ENCODE measurements at regions not wholly inside any gene's neighbourhood (a gene's known extent, or its start where the extent isn't known, plus 50 kb on each side); places are given as distances from the start of the nearest gene placed in this dataset.

DNA sequence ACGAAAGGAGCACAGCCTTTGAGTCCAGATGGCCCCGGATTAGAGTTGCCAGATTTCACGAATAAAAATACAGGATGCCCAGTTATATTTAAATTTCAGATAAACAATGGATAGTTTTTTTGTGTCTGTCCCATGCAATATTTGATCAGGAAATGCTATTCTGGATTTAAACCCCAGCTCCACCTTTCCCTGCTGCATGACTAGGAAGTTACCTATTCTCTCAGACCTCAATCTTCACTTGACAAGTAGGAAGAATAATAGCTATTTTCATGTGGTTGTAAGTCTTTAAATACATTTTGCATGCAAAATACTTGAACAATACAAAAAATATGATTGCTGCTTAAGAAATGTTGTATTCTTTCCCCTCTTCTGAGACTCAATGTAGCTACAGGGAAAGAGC is 125.3 kb upstream of the P2RY1 start:
- TF ChIP-seq, protein P1, sequence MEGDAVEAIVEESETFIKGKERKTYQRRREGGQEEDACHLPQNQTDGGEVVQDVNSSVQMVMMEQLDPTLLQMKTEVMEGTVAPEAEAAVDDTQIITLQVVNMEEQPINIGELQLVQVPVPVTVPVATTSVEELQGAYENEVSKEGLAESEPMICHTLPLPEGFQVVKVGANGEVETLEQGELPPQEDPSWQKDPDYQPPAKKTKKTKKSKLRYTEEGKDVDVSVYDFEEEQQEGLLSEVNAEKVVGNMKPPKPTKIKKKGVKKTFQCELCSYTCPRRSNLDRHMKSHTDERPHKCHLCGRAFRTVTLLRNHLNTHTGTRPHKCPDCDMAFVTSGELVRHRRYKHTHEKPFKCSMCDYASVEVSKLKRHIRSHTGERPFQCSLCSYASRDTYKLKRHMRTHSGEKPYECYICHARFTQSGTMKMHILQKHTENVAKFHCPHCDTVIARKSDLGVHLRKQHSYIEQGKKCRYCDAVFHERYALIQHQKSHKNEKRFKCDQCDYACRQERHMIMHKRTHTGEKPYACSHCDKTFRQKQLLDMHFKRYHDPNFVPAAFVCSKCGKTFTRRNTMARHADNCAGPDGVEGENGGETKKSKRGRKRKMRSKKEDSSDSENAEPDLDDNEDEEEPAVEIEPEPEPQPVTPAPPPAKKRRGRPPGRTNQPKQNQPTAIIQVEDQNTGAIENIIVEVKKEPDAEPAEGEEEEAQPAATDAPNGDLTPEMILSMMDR (IDR thresholded peaks at IDR 0.05; ENCODE audit: borderline replicate concordance, insufficient read depth, low read depth, low read length), result no peak
- H3K4me3 ChIP-seq (ENCODE audit: low read depth, low read length), result no peak overlapping the region

DNA sequence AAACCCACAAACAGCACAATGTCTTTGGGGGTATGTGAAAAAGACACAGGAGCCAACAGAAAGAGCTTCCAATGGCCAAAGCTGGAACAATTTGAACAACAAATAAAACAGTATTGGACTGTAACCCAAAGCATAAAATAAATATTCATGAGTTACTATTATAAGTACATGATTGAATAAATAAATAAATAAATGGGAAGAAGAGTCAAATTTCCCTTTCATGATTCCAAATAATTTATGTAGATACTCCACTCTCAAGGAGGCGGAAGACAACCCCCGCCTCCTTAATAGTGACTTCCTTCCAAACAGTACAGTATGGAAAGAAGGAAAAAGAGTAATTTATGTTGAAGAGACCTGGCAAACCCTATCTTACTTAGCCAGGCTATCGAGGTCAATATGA is 124.4 kb upstream of the P2RY1 start:
- no peak overlapping the region for H3K4me3 ChIP-seq (ENCODE audit: low read depth, low read length)
- TF ChIP-seq, protein P1 (IDR thresholded peaks at IDR 0.05; ENCODE audit: borderline replicate concordance, insufficient read depth, low read depth, low read length), result no peak

DNA sequence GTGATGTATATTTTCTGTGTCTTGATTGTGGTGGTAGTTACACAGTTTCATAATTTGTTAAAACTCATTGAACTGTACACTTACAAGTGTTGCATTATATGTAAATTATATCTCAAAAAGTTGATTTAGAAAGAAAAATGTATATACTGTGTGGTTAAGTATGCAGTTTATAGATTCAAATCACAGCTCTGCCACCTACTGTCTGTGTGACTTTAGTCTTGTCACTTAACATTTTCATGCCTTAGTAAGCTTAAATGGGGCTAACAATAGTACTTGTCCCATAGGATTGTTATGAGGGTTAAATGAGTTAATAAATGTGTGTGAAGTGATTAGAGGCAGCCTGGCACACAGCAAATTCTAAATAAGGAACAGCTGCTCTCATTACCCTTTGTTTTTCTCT is 120.9 kb upstream of the P2RY1 start:
- TF ChIP-seq, protein P1 (IDR thresholded peaks at IDR 0.05; ENCODE audit: borderline replicate concordance, insufficient read depth, low read depth, low read length), result no peak
- H3K4me3 ChIP-seq (ENCODE audit: low read depth, low read length), result no peak overlapping the region

DNA sequence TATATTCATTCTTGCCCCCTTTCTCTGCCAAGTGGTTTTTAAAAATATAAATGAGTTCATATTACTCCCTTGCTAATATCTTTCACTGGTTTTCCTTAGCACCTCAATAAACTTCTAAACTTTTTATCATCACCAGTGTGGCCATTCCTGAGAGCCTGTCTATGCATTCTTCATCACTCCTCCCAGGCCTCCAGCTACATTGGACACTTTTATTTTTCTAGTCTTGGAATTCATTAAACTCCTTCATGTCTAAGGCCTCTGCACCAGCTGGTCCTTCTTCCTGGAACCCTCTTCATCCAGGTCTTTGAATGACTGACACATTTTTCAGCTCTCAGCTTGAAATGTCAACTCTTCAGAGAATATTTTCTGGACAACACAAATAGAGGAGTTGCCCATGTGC is 120.4 kb upstream of the P2RY1 start:
- TF ChIP-seq, protein P1 (IDR thresholded peaks at IDR 0.05; ENCODE audit: borderline replicate concordance, insufficient read depth, low read depth, low read length), result no peak
- H3K4me3 ChIP-seq (ENCODE audit: low read depth, low read length), result no peak overlapping the region

DNA sequence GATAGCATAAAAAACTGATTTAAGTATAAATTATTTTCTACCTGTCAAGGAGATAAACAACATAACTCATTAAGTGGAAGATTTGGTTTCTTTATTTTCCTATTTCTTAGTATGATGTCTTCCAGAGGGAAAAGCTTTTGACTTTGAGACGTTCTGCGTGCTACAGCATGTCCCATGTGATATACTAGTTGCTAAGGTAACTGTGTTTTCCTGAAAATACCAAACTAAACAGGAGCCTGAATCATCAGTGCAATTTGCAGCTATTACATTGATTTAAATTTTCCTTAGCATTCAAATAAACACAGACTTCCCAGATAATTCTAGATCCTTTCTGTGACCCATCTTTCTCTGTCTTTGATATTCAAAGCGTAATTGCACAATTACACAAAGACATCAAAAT is 117.7 kb upstream of the P2RY1 start:
- TF ChIP-seq, protein P1 (IDR thresholded peaks at IDR 0.05; ENCODE audit: borderline replicate concordance, insufficient read depth, low read depth, low read length), result no peak
- H3K4me3 ChIP-seq (ENCODE audit: low read depth, low read length), result no peak overlapping the region

DNA sequence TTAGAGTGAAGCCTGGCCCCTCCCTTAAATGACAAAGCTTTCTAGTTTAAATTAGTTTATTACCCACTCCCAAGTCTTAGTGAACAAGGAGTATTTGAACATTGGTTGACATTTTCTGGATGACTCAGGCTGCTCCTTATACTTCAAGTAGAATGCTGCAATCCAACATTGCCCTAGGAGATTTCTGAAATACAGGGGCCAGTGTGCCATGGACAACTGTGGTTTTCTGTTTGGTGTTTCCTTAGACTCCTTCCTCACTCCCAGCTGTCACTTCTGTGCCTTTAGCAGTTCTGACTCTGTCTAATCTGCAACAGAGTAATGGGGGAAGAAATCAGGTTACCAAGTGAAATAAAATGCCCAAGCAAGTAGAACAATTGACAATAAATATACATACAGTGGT is 116.1 kb upstream of the P2RY1 start:
- TF ChIP-seq, protein P1 (IDR thresholded peaks at IDR 0.05; ENCODE audit: borderline replicate concordance, insufficient read depth, low read depth, low read length), result no peak
- H3K4me3 ChIP-seq (ENCODE audit: low read depth, low read length), result no peak overlapping the region

DNA sequence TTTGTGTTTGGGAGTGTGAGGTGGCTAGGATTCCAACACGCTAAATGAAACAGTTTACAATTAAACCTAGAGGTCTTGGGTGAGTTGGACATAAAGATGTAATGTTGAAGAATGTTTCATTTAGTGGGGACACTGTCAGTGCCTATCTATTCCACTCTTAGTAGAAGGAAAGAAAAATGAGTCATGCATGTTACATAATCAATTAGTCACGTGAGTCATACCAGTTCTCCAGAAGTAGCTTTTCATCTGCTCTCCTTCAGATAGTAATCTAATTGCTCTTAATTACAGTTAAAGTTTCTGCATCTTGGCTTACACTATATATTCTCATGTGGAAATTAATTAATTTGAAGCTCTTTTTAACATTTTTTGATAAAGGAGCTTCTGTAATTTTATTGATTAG is 115.7 kb upstream of the P2RY1 start:
- TF ChIP-seq, protein P1 (IDR thresholded peaks at IDR 0.05; ENCODE audit: borderline replicate concordance, insufficient read depth, low read depth, low read length), result no peak
- H3K4me3 ChIP-seq (ENCODE audit: low read depth, low read length), result no peak overlapping the region
